ENCODE measurements at regions not wholly inside any gene's neighbourhood (a gene's known extent, or its start where the extent isn't known, plus 50 kb on each side); places are given as distances from the start of the nearest gene placed in this dataset.

- no peaks in the 10 kb centered on the region for H3K27me3 ChIP-seq (ENCODE audit: insufficient read depth, low read length)
- H3K27ac ChIP-seq (ENCODE audit: low read depth, low read length), result no peak overlapping the region
- peak overlapping the region; percentile 72 for H3K4me3 ChIP-seq (ENCODE audit: low read depth, low read length)
- peak overlapping the region; percentile 19 for H2AFZ ChIP-seq (ENCODE audit: low read length, unreplicated experiment)
- H3K36me3 ChIP-seq (ENCODE audit: insufficient read depth, low read length), result no peaks in the 10 kb centered on the region
- peaks cover 14% of the 10 kb centered on the region for H3K4me1 ChIP-seq (ENCODE audit: control insufficient read depth, insufficient read depth, low read length, unreplicated experiment)
- H3K79me2 ChIP-seq (ENCODE audit: control insufficient read depth, insufficient read depth, low read length, unreplicated experiment), result no peaks in the 10 kb centered on the region
Measured at GRCh38 chr16:14362774-14363371, 267.2 kb downstream of the PARN start.

GRCh38 chr16:14360326-14361037, 269.6 kb downstream of the PARN start:
- Histone ChIP-seq H3K27me3 (ENCODE audit: insufficient read depth, low read length) (no peaks in the 10 kb centered on the region), H3K27ac (ENCODE audit: low read depth, low read length) (no peak overlapping the region)

GRCh38 chr16:14358697-14359305, 271.3 kb downstream of the PARN start:
- no peaks in the 10 kb centered on the region for H3K27me3 ChIP-seq (ENCODE audit: insufficient read depth, low read length)
- no peak overlapping the region for H3K27ac ChIP-seq (ENCODE audit: low read depth, low read length)
- H2AFZ ChIP-seq (ENCODE audit: low read length, unreplicated experiment), result no peak overlapping the region
- no peaks in the 10 kb centered on the region for H3K36me3 ChIP-seq (ENCODE audit: insufficient read depth, low read length)
- no peak overlapping the region for H3K4me3 ChIP-seq (ENCODE audit: low read depth, low read length)
- H3K4me1 ChIP-seq (ENCODE audit: control insufficient read depth, insufficient read depth, low read length, unreplicated experiment), result peaks cover 12% of the 10 kb centered on the region
- H3K79me2 ChIP-seq (ENCODE audit: control insufficient read depth, insufficient read depth, low read length, unreplicated experiment), result no peaks in the 10 kb centered on the region

More at GRCh38 chr16:14360326-14361037, 269.6 kb downstream of the PARN start:
- Histone ChIP-seq H3K4me1 (ENCODE audit: control insufficient read depth, insufficient read depth, low read length, unreplicated experiment) (peaks cover 14% of the 10 kb centered on the region), H2AFZ (ENCODE audit: low read length, unreplicated experiment) (no peak overlapping the region), H3K4me3 (ENCODE audit: low read depth, low read length) (no peak overlapping the region), H3K79me2 (ENCODE audit: control insufficient read depth, insufficient read depth, low read length, unreplicated experiment) (no peaks in the 10 kb centered on the region), H3K36me3 (ENCODE audit: insufficient read depth, low read length) (no peaks in the 10 kb centered on the region)

- Histone ChIP-seq H3K4me1 (ENCODE audit: control insufficient read depth, insufficient read depth, low read length, unreplicated experiment) (peaks cover 9% of the 10 kb centered on the region), H2AFZ (ENCODE audit: low read length, unreplicated experiment) (no peak overlapping the region), H3K4me3 (ENCODE audit: low read depth, low read length) (no peak overlapping the region), H3K27me3 (ENCODE audit: insufficient read depth, low read length) (no peaks in the 10 kb centered on the region), H3K27ac (ENCODE audit: low read depth, low read length) (no peak overlapping the region), H3K36me3 (ENCODE audit: insufficient read depth, low read length) (no peaks in the 10 kb centered on the region), H3K79me2 (ENCODE audit: control insufficient read depth, insufficient read depth, low read length, unreplicated experiment) (no peaks in the 10 kb centered on the region)
Measured at GRCh38 chr16:14357328-14357727, 272.7 kb downstream of the PARN start.

- H3K36me3 ChIP-seq (ENCODE audit: insufficient read depth, low read length), result no peaks in the 10 kb centered on the region
- no peaks in the 10 kb centered on the region for H3K27me3 ChIP-seq (ENCODE audit: insufficient read depth, low read length)
- H3K4me1 ChIP-seq (ENCODE audit: control insufficient read depth, insufficient read depth, low read length, unreplicated experiment), result peaks cover 9% of the 10 kb centered on the region
- no peak overlapping the region for H3K27ac ChIP-seq (ENCODE audit: low read depth, low read length)
- no peak overlapping the region for H2AFZ ChIP-seq (ENCODE audit: low read length, unreplicated experiment)
- no peaks in the 10 kb centered on the region for H3K79me2 ChIP-seq (ENCODE audit: control insufficient read depth, insufficient read depth, low read length, unreplicated experiment)
- H3K4me3 ChIP-seq (ENCODE audit: low read depth, low read length), result no peak overlapping the region
Measured at GRCh38 chr16:14356064-14356463, 274.0 kb downstream of the PARN start.

GRCh38 chr16:14354561-14355351, 275.3 kb downstream of the PARN start:
- Histone ChIP-seq H3K79me2 (ENCODE audit: control insufficient read depth, insufficient read depth, low read length, unreplicated experiment) (no peaks in the 10 kb centered on the region), H3K36me3 (ENCODE audit: insufficient read depth, low read length) (no peaks in the 10 kb centered on the region), H2AFZ (ENCODE audit: low read length, unreplicated experiment) (peak overlapping the region; percentile 8), H3K4me3 (ENCODE audit: low read depth, low read length) (peak overlapping the region; percentile 63), H3K27ac (ENCODE audit: low read depth, low read length) (no peak overlapping the region), H3K4me1 (ENCODE audit: control insufficient read depth, insufficient read depth, low read length, unreplicated experiment) (peaks cover 9% of the 10 kb centered on the region), H3K27me3 (ENCODE audit: insufficient read depth, low read length) (no peaks in the 10 kb centered on the region)

- Histone ChIP-seq H3K36me3 (ENCODE audit: insufficient read depth, low read length) (no peaks in the 10 kb centered on the region), H3K27ac (ENCODE audit: low read depth, low read length) (no peak overlapping the region), H3K4me1 (ENCODE audit: control insufficient read depth, insufficient read depth, low read length, unreplicated experiment) (peaks cover 9% of the 10 kb centered on the region), H3K79me2 (ENCODE audit: control insufficient read depth, insufficient read depth, low read length, unreplicated experiment) (no peaks in the 10 kb centered on the region), H3K27me3 (ENCODE audit: insufficient read depth, low read length) (no peaks in the 10 kb centered on the region), H3K4me3 (ENCODE audit: low read depth, low read length) (no peak overlapping the region), H2AFZ (ENCODE audit: low read length, unreplicated experiment) (no peak overlapping the region)
Measured at GRCh38 chr16:14353340-14353739, 276.7 kb downstream of the PARN start.

GRCh38 chr16:14351647-14352046, 278.4 kb downstream of the PARN start:
- Histone ChIP-seq H3K36me3 (ENCODE audit: insufficient read depth, low read length) (no peaks in the 10 kb centered on the region), H3K27me3 (ENCODE audit: insufficient read depth, low read length) (no peaks in the 10 kb centered on the region), H3K27ac (ENCODE audit: low read depth, low read length) (no peak overlapping the region), H3K79me2 (ENCODE audit: control insufficient read depth, insufficient read depth, low read length, unreplicated experiment) (no peaks in the 10 kb centered on the region), H3K4me3 (ENCODE audit: low read depth, low read length) (no peak overlapping the region), H3K4me1 (ENCODE audit: control insufficient read depth, insufficient read depth, low read length, unreplicated experiment) (peaks cover 9% of the 10 kb centered on the region), H2AFZ (ENCODE audit: low read length, unreplicated experiment) (no peak overlapping the region)

- H3K36me3 ChIP-seq (ENCODE audit: insufficient read depth, low read length), result no peaks in the 10 kb centered on the region
- H3K27ac ChIP-seq (ENCODE audit: low read depth, low read length), result no peak overlapping the region
- H3K27me3 ChIP-seq (ENCODE audit: insufficient read depth, low read length), result no peaks in the 10 kb centered on the region
- H3K79me2 ChIP-seq (ENCODE audit: control insufficient read depth, insufficient read depth, low read length, unreplicated experiment), result no peaks in the 10 kb centered on the region
- H2AFZ ChIP-seq (ENCODE audit: low read length, unreplicated experiment), result no peak overlapping the region
- no peak overlapping the region for H3K4me3 ChIP-seq (ENCODE audit: low read depth, low read length)
- H3K4me1 ChIP-seq (ENCODE audit: control insufficient read depth, insufficient read depth, low read length, unreplicated experiment), result peaks cover 9% of the 10 kb centered on the region
Measured at GRCh38 chr16:14350626-14351025, 279.4 kb downstream of the PARN start.

GRCh38 chr16:14350081-14350480, 279.0 kb downstream of the MRTFB start:
- Histone ChIP-seq H3K79me2 (ENCODE audit: control insufficient read depth, insufficient read depth, low read length, unreplicated experiment) (no peaks in the 10 kb centered on the region), H3K4me1 (ENCODE audit: control insufficient read depth, insufficient read depth, low read length, unreplicated experiment) (peaks cover 9% of the 10 kb centered on the region), H3K27ac (ENCODE audit: low read depth, low read length) (no peak overlapping the region), H3K27me3 (ENCODE audit: insufficient read depth, low read length) (no peaks in the 10 kb centered on the region), H3K4me3 (ENCODE audit: low read depth, low read length) (no peak overlapping the region), H2AFZ (ENCODE audit: low read length, unreplicated experiment) (no peak overlapping the region), H3K36me3 (ENCODE audit: insufficient read depth, low read length) (no peaks in the 10 kb centered on the region)
